OCI-M1 (cell line): ENCODE measurements at regions not wholly inside any gene's neighbourhood (a gene's known extent, or its start where the extent isn't known, plus 50 kb on each side); places are given as distances from the start of the nearest gene placed in this dataset.
"Not testable (repeated sequence)": the region's sequence is repeated elsewhere in the genome, so short reads cannot be mapped to it uniquely, and the experiment has no call there.

ENCODE experiments used
- DNase-seq: peaks from one replicate; lab custom pipeline; 2025; lab: John Stamatoyannopoulos, UW

- DNase-seq = no peak
These were observed 54.2 kb upstream of the RABGAP1L start for GRCh38 chr1:174105086-174105485.

- no peak for DNase-seq
These were observed 55.6 kb upstream of the RABGAP1L start for GRCh38 chr1:174103766-174104165.

GRCh38 chr1:174101976-174102375 is 57.3 kb upstream of the RABGAP1L start:
- DNase-seq = not testable (repeated sequence)

- no peak for DNase-seq
These were observed 61.9 kb upstream of the RABGAP1L start for GRCh38 chr1:174097426-174097825.

DNA sequence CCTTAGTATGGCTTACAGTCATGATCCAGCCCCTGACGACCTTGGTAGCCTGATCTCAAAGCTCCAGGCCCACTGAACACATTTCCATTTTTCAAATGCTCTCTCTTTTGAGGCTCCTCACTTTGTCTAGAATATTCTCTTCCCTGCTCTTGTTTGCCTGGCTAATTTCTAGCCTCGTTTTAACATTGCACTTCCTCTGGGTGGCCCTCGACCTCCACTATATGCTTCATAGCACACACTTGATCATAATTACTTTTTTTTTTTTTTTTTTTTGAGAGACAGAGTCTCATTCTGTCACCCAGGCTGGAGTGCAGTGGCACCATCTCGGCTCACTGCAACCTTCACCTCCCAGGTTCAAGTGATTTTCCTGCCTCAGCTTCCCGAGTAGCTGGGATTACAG is 65.5 kb upstream of the RABGAP1L start:
- DNase-seq = peak; percentile 67

- no peak for DNase-seq
These were observed 68.3 kb upstream of the RC3H1 start for GRCh38 chr1:174090471-174090870.

DNA sequence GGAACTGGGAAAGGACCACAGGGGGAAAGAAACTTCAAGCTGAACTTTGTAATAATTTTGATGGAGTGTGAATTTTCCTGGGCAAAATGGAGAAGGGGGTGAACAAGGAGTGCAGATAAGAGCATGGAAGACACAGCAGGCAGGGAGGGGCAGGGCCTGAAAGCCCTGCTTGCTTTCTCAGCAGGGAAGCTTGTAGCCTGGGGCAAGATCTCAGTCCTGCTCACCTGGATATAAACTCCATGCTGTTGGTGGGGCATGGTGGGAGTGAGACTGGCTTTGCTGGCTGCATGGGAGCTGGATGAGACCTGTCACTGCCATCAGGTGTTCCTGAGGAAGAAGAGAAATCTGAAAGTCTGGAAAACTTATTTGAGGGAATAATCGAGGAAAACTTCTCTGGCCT is 58.7 kb upstream of the RC3H1 start:
- no peak for DNase-seq

GRCh38 chr1:174079796-174080195 is 57.6 kb upstream of the RC3H1 start:
- DNase-seq = no peak

- not testable (repeated sequence) for DNase-seq
These were observed 56.8 kb upstream of the RC3H1 start for GRCh38 chr1:174078916-174079315.

- DNase-seq = peak; percentile 72
These were observed 55.8 kb upstream of the RC3H1 start for GRCh38 chr1:174077749-174078490.

GRCh38 chr1:174075245-174075692 is 53.1 kb upstream of the RC3H1 start:
- peak; percentile 81 for DNase-seq

- peak; percentile 80 for DNase-seq
These were observed 52.6 kb upstream of the RC3H1 start for GRCh38 chr1:174074757-174075156.

GRCh38 chr1:174072581-174072980 is 50.4 kb upstream of the RC3H1 start:
- DNase-seq = no peak
